ENCODE measurements at regions not wholly inside any gene's neighbourhood (a gene's known extent, or its start where the extent isn't known, plus 50 kb on each side); places are given as distances from the start of the nearest gene placed in this dataset.

DNA sequence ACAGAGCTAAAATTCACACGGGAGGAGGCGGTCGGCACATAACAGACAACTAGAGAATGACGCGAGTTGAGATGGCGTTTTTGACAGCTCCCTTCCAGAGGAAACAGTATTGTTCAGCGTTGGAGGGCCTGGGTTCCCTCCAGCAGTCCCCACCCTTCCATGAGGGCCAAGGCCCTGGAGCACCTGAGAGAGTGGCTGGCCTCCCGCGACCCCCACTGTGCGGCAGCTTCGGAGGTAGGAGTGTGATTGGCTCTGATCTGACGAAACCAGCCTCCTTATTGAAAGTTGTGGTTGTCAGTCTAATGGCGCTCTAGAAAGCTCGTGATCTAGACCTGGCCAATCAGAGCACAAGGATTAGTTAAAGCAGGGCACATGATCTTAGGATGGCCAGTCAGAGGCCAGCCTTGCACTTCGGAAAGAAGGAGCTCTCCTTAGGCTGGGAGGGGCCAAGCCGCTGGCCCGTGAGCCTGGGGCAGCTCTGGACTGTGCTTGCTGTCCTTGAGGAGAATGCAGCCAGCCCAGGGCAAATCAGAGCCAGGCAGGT lies 104.5 kb upstream of the CELF4 start:
- TF ChIP-seq CTCF (IDR thresholded peaks at IDR 0.05; ENCODE audit: low read depth, low read length, poor library complexity, severe bottlenecking) (no peak), EZH2phosphoT487 (IDR thresholded peaks at IDR 0.05; ENCODE audit: borderline replicate concordance, low read length) (no peak)

Measured in DOHH2 (cell line).